GM21576 (cell line): ENCODE measurements at regions not wholly inside any gene's neighbourhood (a gene's known extent, or its start where the extent isn't known, plus 50 kb on each side); places are given as distances from the start of the nearest gene placed in this dataset.
"Not testable (repeated sequence)": the region's sequence is repeated elsewhere in the genome, so short reads cannot be mapped to it uniquely, and the experiment has no call there.

ENCODE experiments used
- ATAC-seq: cut with Tn5 transposase; IDR thresholded peaks from one replicate; pipeline ENCODE4 v1.9.1; 2021; ENCODE audit warnings: mild to moderate bottlenecking, moderate library complexity; ENCODE audit not compliant: unreplicated experiment

- ATAC-seq: no peak
Measured at GRCh38 chr16:63890723-63891122, 1231.1 kb downstream of the CDH11 start.

- ATAC-seq: no peak
Measured at GRCh38 chr16:63890081-63890480, 1231.8 kb downstream of the CDH11 start.

GRCh38 chr16:63883091-63883490, 1238.8 kb downstream of the CDH11 start:
- ATAC-seq: no peak

- no peak for ATAC-seq
Measured at GRCh38 chr16:63882576-63882975, 1239.3 kb downstream of the CDH11 start.

GRCh38 chr16:63880948-63881347, 1240.9 kb downstream of the CDH11 start:
- ATAC-seq: no peak

- ATAC-seq: no peak
Measured at GRCh38 chr16:63877401-63877800, 1244.5 kb downstream of the CDH11 start.

- ATAC-seq: no peak
Measured at GRCh38 chr16:63876103-63876502, 1245.8 kb downstream of the CDH11 start.

GRCh38 chr16:63860700-63861099, 1261.2 kb downstream of the CDH11 start:
- not testable (repeated sequence) for ATAC-seq

- ATAC-seq: no peak
Measured at GRCh38 chr16:63856537-63856936, 1265.3 kb downstream of the CDH11 start.

GRCh38 chr16:63850979-63851378, 1270.9 kb downstream of the CDH11 start:
- no peak for ATAC-seq

- ATAC-seq: no peak
Measured at GRCh38 chr16:63841271-63841670, 1280.6 kb downstream of the CDH11 start.

GRCh38 chr16:63830061-63830460, 1291.8 kb downstream of the CDH11 start:
- ATAC-seq: no peak

- no peak for ATAC-seq
Measured at GRCh38 chr16:63822818-63823217, 1299.0 kb downstream of the CDH11 start.

GRCh38 chr16:63816276-63816675, 1305.6 kb downstream of the CDH11 start:
- no peak for ATAC-seq

- ATAC-seq: no peak
Measured at GRCh38 chr16:63813862-63814261, 1308.0 kb downstream of the CDH11 start.

- ATAC-seq: no peak
Measured at GRCh38 chr16:63808730-63809129, 1313.1 kb downstream of the CDH11 start.

- ATAC-seq: no peak
Measured at GRCh38 chr16:63806794-63807506, 1314.9 kb downstream of the CDH11 start.

GRCh38 chr16:63804126-63804525, 1317.7 kb downstream of the CDH11 start:
- ATAC-seq: no peak

GRCh38 chr16:63789603-63790002, 1332.3 kb downstream of the CDH11 start:
- ATAC-seq: no peak

- ATAC-seq: no peak
Measured at GRCh38 chr16:63787014-63787413, 1334.8 kb downstream of the CDH11 start.

GRCh38 chr16:63785170-63785569, 1336.7 kb downstream of the CDH11 start:
- ATAC-seq: no peak

- no peak for ATAC-seq
Measured at GRCh38 chr16:63776437-63776836, 1345.4 kb downstream of the CDH11 start.

- no peak for ATAC-seq
Measured at GRCh38 chr16:63776034-63776433, 1345.8 kb downstream of the CDH11 start.
